Neural progenitor cell (in vitro differentiated cells): ENCODE measurements at regions not wholly inside any gene's neighbourhood (a gene's known extent, or its start where the extent isn't known, plus 50 kb on each side); places are given as distances from the start of the nearest gene placed in this dataset.

ENCODE experiments used
- DNase-seq: peaks from one replicate; pipeline ENCODE4 v3.0.0-alpha.2; 2016; ENCODE audit warnings: low spot score
- H2AFZ ChIP-seq: fragments of 200-600 bp; sonication (generic); replicated peaks from 2 replicates; pipeline ENCODE4 v1.6.1; 2016; ENCODE audit warnings: antibody characterized with exemption
- H3F3A ChIP-seq: fragments of 200-600 bp; sonication (generic); 2 replicates; pipeline ENCODE4 v1.6.1; 2016; ENCODE audit warnings: antibody characterized with exemption, low read depth
- H3K27ac ChIP-seq: fragments of 200-600 bp; sonication (generic); 2 replicates; pipeline ENCODE4 v1.5.1; 2016; ENCODE audit warnings: mild to moderate bottlenecking
- H3K27me3 ChIP-seq: fragments of 200-600 bp; sonication (generic); 2 replicates; pipeline ENCODE4 v1.6.1; 2016; ENCODE audit warnings: mild to moderate bottlenecking, moderate library complexity
- H3K36me3 ChIP-seq: fragments of 200-600 bp; sonication (generic); 2 replicates; pipeline ENCODE4 v1.5.1; 2016
- H3K4me1 ChIP-seq: fragments of 200-600 bp; sonication (generic); 2 replicates; pipeline ENCODE4 v1.6.1; 2016; ENCODE audit warnings: mixed run types
- H3K4me2 ChIP-seq: fragments of 200-600 bp; sonication (generic); 2 replicates; pipeline ENCODE4 v1.6.1; 2016
- H3K4me3 ChIP-seq: fragments of 200-600 bp; sonication (generic); 2 replicates; pipeline ENCODE4 v1.5.1; 2016
- H3K79me2 ChIP-seq: fragments of 200-600 bp; sonication (generic); 2 replicates; pipeline ENCODE4 v1.6.1; 2016; ENCODE audit warnings: low read depth
- H3K9ac ChIP-seq: fragments of 200-600 bp; sonication (generic); 2 replicates; pipeline ENCODE4 v1.6.1; 2016
- H3K9me3 ChIP-seq: fragments of 200-600 bp; sonication (generic); 2 replicates; pipeline ENCODE4 v1.5.1; 2016; ENCODE audit warnings: low read depth
- H4K20me1 ChIP-seq: fragments of 200-600 bp; sonication (generic); 2 replicates; pipeline ENCODE4 v1.6.1; 2016; ENCODE audit warnings: low read depth
- H3K27ac Mint-ChIP-seq: 3 replicates; pipeline ENCODE4 v1.8.0; 2021; ENCODE audit warnings: mixed read lengths
- H3K27me3 Mint-ChIP-seq: 2 replicates; pipeline ENCODE4 v1.8.0; 2022; ENCODE audit warnings: low read depth, mild to moderate bottlenecking, inconsistent platforms, moderate library complexity, mixed read lengths; ENCODE audit not compliant: insufficient read depth
- H3K36me3 Mint-ChIP-seq: 3 replicates; pipeline ENCODE4 v1.8.0; 2021; ENCODE audit warnings: mixed read lengths
- H3K4me1 Mint-ChIP-seq: 3 replicates; pipeline ENCODE4 v1.8.0; 2021; ENCODE audit warnings: mixed read lengths
- H3K4me3 Mint-ChIP-seq: 3 replicates; pipeline ENCODE4 v1.8.0; 2021; ENCODE audit warnings: mild to moderate bottlenecking, moderate library complexity, mixed read lengths
- H3K9me3 Mint-ChIP-seq: 3 replicates; pipeline ENCODE4 v1.8.0; 2020; ENCODE audit warnings: mixed read lengths
- EZH2 ChIP-seq: fragments of 200-600 bp; sonication (generic); IDR thresholded peaks from 2 replicates; pipeline ENCODE4 v1.6.1; 2017; ENCODE audit warnings: antibody characterized with exemption, mild to moderate bottlenecking, moderate library complexity
- EZH2phosphoT487 ChIP-seq: fragments of 200-600 bp; sonication (generic); IDR thresholded peaks from 2 replicates; pipeline ENCODE4 v1.6.1; 2017; ENCODE audit warnings: antibody characterized with exemption
- TF ChIP-seq, protein P1 (sequence below): fragments of 200-600 bp; sonication (generic); IDR thresholded peaks from 2 replicates; pipeline ENCODE4 v1.5.1; 2017; ENCODE audit warnings: antibody characterized with exemption, mild to moderate bottlenecking

- H3K9me3 Mint-ChIP-seq: peaks cover 4% of the 10 kb centered on the region
- no peaks in the 10 kb centered on the region for H3K27me3 Mint-ChIP-seq
- Histone ChIP-seq H3K4me2 (no peak overlapping the region), H3K36me3 (peaks cover 14% of the 10 kb centered on the region), H3K4me1 (no peaks in the 10 kb centered on the region), H3K4me3 (no peak overlapping the region), H3K9ac (no peak overlapping the region), H3K9me3 (peaks cover 17% of the 10 kb centered on the region), H4K20me1 (no peaks in the 10 kb centered on the region), H2AFZ (no peak overlapping the region), H3K27ac (no peak overlapping the region), H3F3A (peaks cover 4% of the 10 kb centered on the region), H3K27me3 (no peaks in the 10 kb centered on the region), H3K79me2 (no peaks in the 10 kb centered on the region)
- no peak overlapping the region for H3K27ac Mint-ChIP-seq
- no peak for DNase-seq
- no peaks in the 10 kb centered on the region for H3K4me1 Mint-ChIP-seq
- TF ChIP-seq EZH2phosphoT487 (no peak), EZH2 (no peak)
- TF ChIP-seq, protein P1, sequence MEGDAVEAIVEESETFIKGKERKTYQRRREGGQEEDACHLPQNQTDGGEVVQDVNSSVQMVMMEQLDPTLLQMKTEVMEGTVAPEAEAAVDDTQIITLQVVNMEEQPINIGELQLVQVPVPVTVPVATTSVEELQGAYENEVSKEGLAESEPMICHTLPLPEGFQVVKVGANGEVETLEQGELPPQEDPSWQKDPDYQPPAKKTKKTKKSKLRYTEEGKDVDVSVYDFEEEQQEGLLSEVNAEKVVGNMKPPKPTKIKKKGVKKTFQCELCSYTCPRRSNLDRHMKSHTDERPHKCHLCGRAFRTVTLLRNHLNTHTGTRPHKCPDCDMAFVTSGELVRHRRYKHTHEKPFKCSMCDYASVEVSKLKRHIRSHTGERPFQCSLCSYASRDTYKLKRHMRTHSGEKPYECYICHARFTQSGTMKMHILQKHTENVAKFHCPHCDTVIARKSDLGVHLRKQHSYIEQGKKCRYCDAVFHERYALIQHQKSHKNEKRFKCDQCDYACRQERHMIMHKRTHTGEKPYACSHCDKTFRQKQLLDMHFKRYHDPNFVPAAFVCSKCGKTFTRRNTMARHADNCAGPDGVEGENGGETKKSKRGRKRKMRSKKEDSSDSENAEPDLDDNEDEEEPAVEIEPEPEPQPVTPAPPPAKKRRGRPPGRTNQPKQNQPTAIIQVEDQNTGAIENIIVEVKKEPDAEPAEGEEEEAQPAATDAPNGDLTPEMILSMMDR: no peak
- H3K36me3 Mint-ChIP-seq: no peaks in the 10 kb centered on the region
- H3K4me3 Mint-ChIP-seq: no peak overlapping the region
Observed at GRCh38 chr4:188984518-188984917, 845.3 kb downstream of the TRIML1 start.

- H3K9me3 ChIP-seq: peaks cover 17% of the 10 kb centered on the region
- H3F3A ChIP-seq: no peaks in the 10 kb centered on the region
- H3K27ac ChIP-seq: no peak overlapping the region
- H3K4me3 Mint-ChIP-seq: no peak overlapping the region
- no peak for DNase-seq
- no peaks in the 10 kb centered on the region for H4K20me1 ChIP-seq
- no peaks in the 10 kb centered on the region for H3K4me1 ChIP-seq
- no peak overlapping the region for H3K27ac Mint-ChIP-seq
- H3K36me3 Mint-ChIP-seq: no peaks in the 10 kb centered on the region
- no peaks in the 10 kb centered on the region for H3K27me3 Mint-ChIP-seq
- H3K27me3 ChIP-seq: no peaks in the 10 kb centered on the region
- H2AFZ ChIP-seq: no peak overlapping the region
- H3K9ac ChIP-seq: no peak overlapping the region
- H3K4me2 ChIP-seq: no peak overlapping the region
- H3K4me3 ChIP-seq: no peak overlapping the region
- no peaks in the 10 kb centered on the region for H3K4me1 Mint-ChIP-seq
- TF ChIP-seq EZH2 (no peak), EZH2phosphoT487 (no peak)
- TF ChIP-seq, protein P1: no peak
- H3K9me3 Mint-ChIP-seq: peaks cover 4% of the 10 kb centered on the region
- peaks cover 11% of the 10 kb centered on the region for H3K36me3 ChIP-seq
- no peaks in the 10 kb centered on the region for H3K79me2 ChIP-seq
Observed at GRCh38 chr4:188986271-188986689, 847.0 kb downstream of the TRIML1 start.

DNA sequence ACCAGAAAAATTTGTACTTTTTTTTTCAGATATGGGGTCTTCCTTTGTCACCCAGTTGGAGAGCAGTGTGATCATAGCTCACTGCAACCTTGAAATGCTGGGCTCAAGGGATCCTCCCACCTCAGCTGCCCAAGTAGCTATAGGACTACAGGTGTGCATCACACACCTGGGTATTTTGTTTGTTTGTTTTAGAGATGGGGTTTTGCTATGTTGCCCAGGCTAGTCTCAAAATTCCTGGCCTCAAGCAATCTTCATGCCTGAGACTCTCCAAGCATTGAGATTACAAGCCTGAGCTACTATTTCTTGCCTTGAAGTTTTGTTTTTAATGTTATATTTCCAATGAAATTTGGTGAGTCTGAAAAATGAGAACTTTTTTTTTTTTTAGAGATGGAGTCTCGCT is 847.8 kb downstream of the TRIML1 start:
- Histone ChIP-seq H3K4me2 (no peak overlapping the region), H4K20me1 (no peaks in the 10 kb centered on the region), H3F3A (no peaks in the 10 kb centered on the region), H3K4me1 (no peaks in the 10 kb centered on the region), H3K4me3 (no peak overlapping the region), H3K27ac (no peak overlapping the region), H3K9ac (no peak overlapping the region), H3K9me3 (peaks cover 21% of the 10 kb centered on the region), H3K27me3 (no peaks in the 10 kb centered on the region), H3K36me3 (peaks cover 4% of the 10 kb centered on the region), H2AFZ (no peak overlapping the region), H3K79me2 (no peaks in the 10 kb centered on the region)
- TF ChIP-seq, protein P1: no peak
- TF ChIP-seq EZH2 (no peak), EZH2phosphoT487 (no peak)
- Mint-ChIP-seq H3K27me3 (no peaks in the 10 kb centered on the region), H3K36me3 (no peaks in the 10 kb centered on the region), H3K9me3 (peaks cover 4% of the 10 kb centered on the region), H3K4me1 (no peaks in the 10 kb centered on the region), H3K4me3 (no peak overlapping the region), H3K27ac (no peak overlapping the region)
- no peak for DNase-seq
